ENCODE measurements at regions not wholly inside any gene's neighbourhood (a gene's known extent, or its start where the extent isn't known, plus 50 kb on each side); places are given as distances from the start of the nearest gene placed in this dataset.
"Not testable (repeated sequence)": the region's sequence is repeated elsewhere in the genome, so short reads cannot be mapped to it uniquely, and the experiment has no call there.

DNA sequence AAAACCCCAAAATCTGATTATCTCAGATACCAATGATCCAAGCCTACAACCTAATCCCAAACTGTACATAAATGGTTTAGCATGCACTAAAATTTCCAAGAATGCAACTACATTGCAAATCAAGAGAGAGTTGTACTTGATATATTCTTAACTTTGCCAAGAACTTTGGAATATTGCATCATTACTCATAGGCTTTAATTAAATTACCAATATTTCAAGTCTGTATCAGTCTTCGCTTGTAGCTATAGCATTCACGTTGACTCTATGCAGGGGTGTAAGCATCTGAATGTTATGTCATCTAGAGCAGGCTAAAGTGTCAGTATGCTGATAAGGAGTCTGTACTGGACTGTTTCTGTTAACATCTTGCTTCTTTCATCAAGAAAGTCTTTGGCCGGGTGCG, 56.3 kb downstream of the FOXI3 start:
- no peak overlapping the region for H3K27ac ChIP-seq
- 84 to 92% (median 85%) methylated on average over 4 of the region's 4 CpGs for WGBS, 3 donors
- TF ChIP-seq EP300 (IDR thresholded peaks at IDR 0.05): no peak
- no peak for TF ChIP-seq CTCF (IDR thresholded peaks at IDR 0.05)
- TF ChIP-seq POLR2A (IDR thresholded peaks at IDR 0.05): no peak
- no peaks in the 10 kb centered on the region for H3K4me1 ChIP-seq (ENCODE audit: insufficient read depth)
- H3K36me3 ChIP-seq: no peaks in the 10 kb centered on the region
- no peak for DNase-seq
- H3K4me3 ChIP-seq: no peak overlapping the region
- no peaks in the 10 kb centered on the region for H3K9me3 ChIP-seq
- intact Hi-C loops (cut with DNase I): no loop called here
- no peaks in the 10 kb centered on the region for H3K27me3 ChIP-seq

- Histone ChIP-seq H3K4me3 (no peak overlapping the region), H3K27ac (no peak overlapping the region), H3K36me3 (no peaks in the 10 kb centered on the region), H3K4me1 (ENCODE audit: insufficient read depth) (no peaks in the 10 kb centered on the region), H3K27me3 (no peaks in the 10 kb centered on the region), H3K9me3 (no peaks in the 10 kb centered on the region)
- intact Hi-C loops (cut with DNase I): no loop called here
- no peak for DNase-seq
- WGBS, 3 donors: 31 to 44% (median 38%) methylated on average over 1 of the region's 1 CpG
- TF ChIP-seq EP300 (IDR thresholded peaks at IDR 0.05): no peak
- TF ChIP-seq POLR2A (IDR thresholded peaks at IDR 0.05): no peak
- no peak for TF ChIP-seq CTCF (IDR thresholded peaks at IDR 0.05)
Observed at GRCh38 chr2:88377641-88377991, 74.9 kb downstream of the FOXI3 start.

GRCh38 chr2:88372042-88372441, 80.5 kb downstream of the FOXI3 start:
- Histone ChIP-seq H3K36me3 (no peaks in the 10 kb centered on the region), H3K27ac (no peak overlapping the region), H3K9me3 (peaks cover 0 to 3% of the 10 kb centered on the region in 2 donors), H3K4me3 (no peak overlapping the region), H3K4me1 (ENCODE audit: insufficient read depth) (no peaks in the 10 kb centered on the region), H3K27me3 (no peaks in the 10 kb centered on the region)
- no peak for DNase-seq
- intact Hi-C loops (cut with DNase I): no loop called here
- 61 to 75% (median 62%) methylated on average over 3 of the region's 3 CpGs for WGBS, 3 donors
- no peak for TF ChIP-seq EP300 (IDR thresholded peaks at IDR 0.05)
- TF ChIP-seq POLR2A (IDR thresholded peaks at IDR 0.05): no peak
- TF ChIP-seq CTCF (IDR thresholded peaks at IDR 0.05): no peak

- H3K36me3 ChIP-seq; H3K27me3 ChIP-seq; H3K9me3 ChIP-seq; H3K4me3 ChIP-seq; H3K4me1 ChIP-seq (ENCODE audit: insufficient read depth); DNase-seq; H3K27ac ChIP-seq; intact Hi-C loops (cut with DNase I): not testable (repeated sequence)
- WGBS, 3 donors: 84 to 88% (median 85%) methylated on average over 11 of the region's 11 CpGs
Observed at GRCh38 chr2:88365408-88365807, 87.1 kb downstream of the FOXI3 start.

DNA sequence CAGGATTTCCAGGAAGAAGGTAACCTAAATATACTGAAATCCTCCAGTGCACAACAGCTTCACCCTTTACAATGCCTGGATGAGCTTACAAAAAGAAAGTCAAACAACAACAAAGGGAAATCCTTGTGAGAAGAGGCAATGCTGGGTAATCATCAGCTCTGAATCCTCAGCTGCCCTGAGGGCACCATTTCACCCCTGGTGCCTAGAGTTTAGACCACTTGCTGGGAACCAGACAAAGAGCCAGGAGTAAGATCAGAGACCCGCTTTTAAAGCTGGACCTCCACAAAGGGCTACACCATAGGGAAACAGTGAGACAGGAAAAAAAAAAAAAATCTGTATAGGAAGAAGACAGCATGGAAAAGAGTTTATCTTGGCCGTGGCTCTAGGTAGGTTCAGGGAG, 97.0 kb downstream of the FOXI3 start:
- Histone ChIP-seq H3K36me3 (no peaks in the 10 kb centered on the region), H3K27me3 (no peaks in the 10 kb centered on the region), H3K4me1 (ENCODE audit: insufficient read depth) (no peaks in the 10 kb centered on the region), H3K27ac (no peak overlapping the region), H3K4me3 (no peak overlapping the region), H3K9me3 (no peaks in the 10 kb centered on the region)
- TF ChIP-seq CTCF (IDR thresholded peaks at IDR 0.05) (no peak), EP300 (IDR thresholded peaks at IDR 0.05) (no peak), POLR2A (IDR thresholded peaks at IDR 0.05) (no peak)
- DNase-seq: no peak
- intact Hi-C loops (cut with DNase I): no loop called here
- 66 to 83% (median 68%) methylated on average over 2 of the region's 2 CpGs for WGBS, 3 donors

All from ovary (tissue), 7 donors.